Esophagus muscularis mucosa (tissue), 4 donors: ENCODE measurements at regions not wholly inside any gene's neighbourhood (a gene's known extent, or its start where the extent isn't known, plus 50 kb on each side); places are given as distances from the start of the nearest gene placed in this dataset.

Experiments used
- DNase-seq: peaks from one replicate; pipeline ENCODE4 v3.0.0-alpha.2; 2017; ENCODE audit errors: extremely low spot score
- H3K27ac ChIP-seq, 4 donors: fragments of 200-600 bp; sonication (generic); replicated peaks in 1 of 4; 1 replicate in 3 of 4; 2 replicates in 1 of 4; pipeline ENCODE4 v1.5.1; 2016 to 2019; ENCODE audit warnings: mild to moderate bottlenecking in 1 of 4
- H3K27me3 ChIP-seq, 4 donors: fragments of 200-600 bp; sonication (generic); one replicate each; pipeline versions ENCODE4 v1.5.1 to v1.6.0; 2016 to 2019
- H3K36me3 ChIP-seq, 4 donors: fragments of 200-600 bp; sonication (generic); one replicate each; pipeline ENCODE4 v1.5.1; 2016 to 2019
- H3K4me1 ChIP-seq, 4 donors: fragments of 200-600 bp; sonication (generic); one replicate each; pipeline ENCODE4 v1.5.1; 2016 to 2019
- H3K4me3 ChIP-seq, 4 donors: fragments of 200-600 bp; sonication (generic); 1 replicate in 2 of 4; 2 replicates in 2 of 4; pipeline ENCODE4 v1.5.1; 2016 to 2019; ENCODE audit warnings: mild to moderate bottlenecking in 4 of 4, moderate library complexity in 1 of 4
- H3K9me3 ChIP-seq, 4 donors: fragments of 200-600 bp; sonication (generic); 1 replicate in 3 of 4; 2 replicates in 1 of 4; pipeline ENCODE4 v1.5.1; 2016 to 2019
- EP300 ChIP-seq: sonication (generic); formaldehyde crosslinking; IDR thresholded peaks from one replicate; pipeline ENCODE4 v1.6.1; 2017; ENCODE audit warnings: antibody characterized with exemption
- POLR2A ChIP-seq: fragments of 450-650 bp; IDR thresholded peaks from one replicate; pipeline ENCODE4 v1.6.1; 2017; ENCODE audit warnings: antibody characterized with exemption, moderate library complexity, mild to moderate bottlenecking, low read depth
- POLR2AphosphoS5 ChIP-seq, 2 donors: sonication (generic); formaldehyde crosslinking; IDR thresholded peaks; one replicate each; pipeline ENCODE4 v1.6.1; 2017; ENCODE audit warnings: antibody characterized with exemption in 2 of 2
- WGBS: methylation state at CpG from one replicate; pipeline ENCODE4 v1.1.5; 2018; 5-methylcytosine and 5-hydroxymethylcytosine counted together
- intact Hi-C: fragments of 100-400 bp; cut with DNase I; formaldehyde crosslinking; loops from one replicate; pipeline ENCODE4 v1.15.1; 2023
- TF ChIP-seq, protein P1 (sequence below), 3 experiments: fragments of 200-600 bp in 2 of 3; fragments of 450-650 bp in 1 of 3; sonication (generic) in 2 of 3; IDR thresholded peaks; one replicate each; pipeline ENCODE4 v1.5.1; 2017 to 2019; ENCODE audit warnings: antibody characterized with exemption in 3 of 3, mild to moderate bottlenecking in 2 of 3, moderate library complexity in 1 of 3

DNA sequence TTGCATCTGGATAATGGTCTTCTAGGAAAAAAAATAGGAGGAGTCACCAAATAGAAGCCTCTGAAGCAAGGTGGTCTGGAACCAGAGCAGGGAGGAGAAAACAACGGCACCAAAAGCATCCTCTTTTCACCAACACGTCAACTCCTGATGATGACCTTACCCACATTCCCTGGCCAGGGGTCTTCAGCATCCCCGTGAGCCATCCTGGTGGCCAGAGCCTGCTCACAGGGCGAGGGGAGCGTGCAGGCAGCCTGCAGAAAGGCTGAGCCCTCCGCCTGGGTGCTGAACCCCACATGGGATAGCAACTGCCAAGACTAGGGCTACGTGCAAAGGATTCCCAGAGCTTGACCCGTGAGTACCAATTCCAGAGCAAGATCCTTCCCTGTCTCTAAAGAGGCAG lies 191.0 kb downstream of the NDUFA10 start:
- intact Hi-C loops = no loop called here
- 98% methylated on average over 8 of the region's 8 CpGs for WGBS
- DNase-seq = no peak
- Histone ChIP-seq H3K4me3 (no peak overlapping the region), H3K9me3 (peaks cover 0 to 5% (median 0%) of the 10 kb centered on the region in 4 donors), H3K36me3 (no peaks in the 10 kb centered on the region), H3K4me1 (peaks cover 4 to 23% (median 20%) of the 10 kb centered on the region in 4 donors), H3K27me3 (no peaks in the 10 kb centered on the region), H3K27ac (no peak overlapping the region)
- TF ChIP-seq POLR2A (no peak), POLR2AphosphoS5 (IDR thresholded peaks at IDR 0.05) (no peak), EP300 (no peak)
- TF ChIP-seq, protein P1, sequence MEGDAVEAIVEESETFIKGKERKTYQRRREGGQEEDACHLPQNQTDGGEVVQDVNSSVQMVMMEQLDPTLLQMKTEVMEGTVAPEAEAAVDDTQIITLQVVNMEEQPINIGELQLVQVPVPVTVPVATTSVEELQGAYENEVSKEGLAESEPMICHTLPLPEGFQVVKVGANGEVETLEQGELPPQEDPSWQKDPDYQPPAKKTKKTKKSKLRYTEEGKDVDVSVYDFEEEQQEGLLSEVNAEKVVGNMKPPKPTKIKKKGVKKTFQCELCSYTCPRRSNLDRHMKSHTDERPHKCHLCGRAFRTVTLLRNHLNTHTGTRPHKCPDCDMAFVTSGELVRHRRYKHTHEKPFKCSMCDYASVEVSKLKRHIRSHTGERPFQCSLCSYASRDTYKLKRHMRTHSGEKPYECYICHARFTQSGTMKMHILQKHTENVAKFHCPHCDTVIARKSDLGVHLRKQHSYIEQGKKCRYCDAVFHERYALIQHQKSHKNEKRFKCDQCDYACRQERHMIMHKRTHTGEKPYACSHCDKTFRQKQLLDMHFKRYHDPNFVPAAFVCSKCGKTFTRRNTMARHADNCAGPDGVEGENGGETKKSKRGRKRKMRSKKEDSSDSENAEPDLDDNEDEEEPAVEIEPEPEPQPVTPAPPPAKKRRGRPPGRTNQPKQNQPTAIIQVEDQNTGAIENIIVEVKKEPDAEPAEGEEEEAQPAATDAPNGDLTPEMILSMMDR (IDR thresholded peaks at IDR 0.05) = no peak

DNA sequence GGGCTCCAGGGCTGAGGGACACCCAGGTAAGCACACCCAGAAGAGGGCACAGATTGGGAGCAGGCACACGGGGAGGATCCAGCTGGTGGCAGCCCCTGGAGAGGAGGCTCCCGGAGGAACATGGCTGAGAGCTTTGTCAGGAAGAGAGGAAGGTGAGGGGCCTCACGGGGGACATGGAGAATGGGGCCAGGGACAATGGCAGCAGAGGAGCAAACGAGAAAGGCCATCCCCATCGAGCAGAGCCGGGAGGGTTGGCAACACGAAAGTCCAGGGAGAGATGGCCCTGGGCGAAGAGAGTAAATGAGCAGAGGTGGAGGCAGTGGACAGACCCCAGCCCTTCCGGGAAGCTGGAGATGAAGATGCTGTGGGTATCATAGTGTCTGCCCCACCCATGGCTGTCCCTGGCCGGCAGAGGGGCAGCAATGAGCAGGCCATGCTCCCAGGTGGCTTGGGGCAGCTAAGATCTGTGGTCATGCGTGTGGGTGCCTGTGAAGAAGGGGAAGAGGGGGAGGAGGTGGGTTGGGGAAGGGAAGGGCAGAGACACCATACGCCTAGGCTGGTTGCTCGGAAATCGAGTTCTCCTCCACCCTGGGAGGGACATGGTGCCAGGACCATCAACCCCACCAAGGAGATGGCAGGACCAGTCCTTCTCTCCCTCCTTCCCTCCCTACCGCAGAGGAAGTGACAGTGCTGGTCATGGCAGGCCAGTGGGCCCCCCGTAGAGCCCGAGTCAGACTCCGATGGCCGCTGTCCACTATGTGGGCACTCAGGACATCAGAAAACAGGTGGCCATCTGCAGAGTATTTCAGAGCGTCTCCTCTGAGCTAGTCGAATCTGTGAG lies 191.7 kb downstream of the NDUFA10 start:
- 85% methylated on average over 19 of the region's 21 CpGs for WGBS
- no peak for TF ChIP-seq EP300
- no peak for TF ChIP-seq POLR2A
- TF ChIP-seq, protein P1 (IDR thresholded peaks at IDR 0.05) = no peak
- no peak for TF ChIP-seq POLR2AphosphoS5 (IDR thresholded peaks at IDR 0.05)
- DNase-seq = no peak

DNA sequence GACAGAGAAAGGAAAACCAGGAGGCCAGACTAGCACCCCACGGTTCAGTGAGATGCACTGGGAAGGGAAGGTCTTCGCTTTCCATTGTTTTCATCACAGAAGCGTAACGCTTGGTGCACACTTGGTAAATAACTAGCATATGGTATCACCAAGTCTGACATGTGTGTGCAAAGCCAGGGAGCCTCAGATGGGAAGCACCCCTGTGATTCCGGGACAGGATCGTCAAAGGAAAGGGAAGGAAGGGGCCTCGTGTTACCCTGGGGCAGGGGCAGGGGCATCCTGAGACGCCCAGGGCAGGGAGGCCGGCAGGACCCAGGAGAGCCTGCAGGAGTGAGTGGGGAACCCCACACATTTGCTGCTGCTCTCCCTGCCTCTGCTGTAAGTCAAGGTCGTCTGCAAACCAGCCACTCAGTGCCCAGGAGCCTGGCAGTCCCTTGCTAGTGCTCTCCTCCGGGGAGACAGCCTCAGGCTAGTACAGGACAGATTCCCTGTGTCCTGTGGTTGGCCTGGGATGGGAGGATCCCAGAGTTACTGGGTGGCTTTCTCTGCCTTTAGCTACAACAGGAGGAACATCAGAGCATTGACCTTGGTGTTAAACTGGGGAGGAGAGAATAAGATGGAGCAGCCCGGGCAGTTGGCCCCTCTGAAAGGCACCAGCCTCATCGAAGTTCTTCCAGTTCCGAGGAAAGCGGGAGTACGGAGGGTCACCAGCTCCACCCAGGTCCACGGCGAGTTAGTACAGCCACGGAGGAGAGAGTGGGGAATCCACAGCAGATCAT lies 192.5 kb downstream of the NDUFA10 start:
- no peak for TF ChIP-seq POLR2A
- TF ChIP-seq EP300 = no peak
- no peak for TF ChIP-seq POLR2AphosphoS5 (IDR thresholded peaks at IDR 0.05)
- TF ChIP-seq, protein P1 (IDR thresholded peaks at IDR 0.05) = no peak
- Histone ChIP-seq H3K4me1 (peaks cover 4 to 37% (median 29%) of the 10 kb centered on the region in 4 donors), H3K9me3 (peaks cover 0 to 5% (median 0%) of the 10 kb centered on the region in 4 donors), H3K36me3 (no peaks in the 10 kb centered on the region), H3K27ac (no peak overlapping the region), H3K27me3 (no peaks in the 10 kb centered on the region), H3K4me3 (no peak overlapping the region)
- WGBS = 90% methylated on average over 19 of the region's 19 CpGs
- peak; percentile 82 for DNase-seq
- intact Hi-C loops = no loop called here

More for the DNA sequence above, 191.7 kb downstream of the NDUFA10 start:
- H3K27ac ChIP-seq = no peak overlapping the region
- peaks cover 0 to 5% (median 0%) of the 10 kb centered on the region in 4 donors for H3K9me3 ChIP-seq
- intact Hi-C loops = no loop called here
- no peak overlapping the region for H3K4me3 ChIP-seq
- H3K36me3 ChIP-seq = no peaks in the 10 kb centered on the region
- H3K27me3 ChIP-seq = no peaks in the 10 kb centered on the region
- peaks cover 4 to 29% (median 22%) of the 10 kb centered on the region in 4 donors for H3K4me1 ChIP-seq

DNA sequence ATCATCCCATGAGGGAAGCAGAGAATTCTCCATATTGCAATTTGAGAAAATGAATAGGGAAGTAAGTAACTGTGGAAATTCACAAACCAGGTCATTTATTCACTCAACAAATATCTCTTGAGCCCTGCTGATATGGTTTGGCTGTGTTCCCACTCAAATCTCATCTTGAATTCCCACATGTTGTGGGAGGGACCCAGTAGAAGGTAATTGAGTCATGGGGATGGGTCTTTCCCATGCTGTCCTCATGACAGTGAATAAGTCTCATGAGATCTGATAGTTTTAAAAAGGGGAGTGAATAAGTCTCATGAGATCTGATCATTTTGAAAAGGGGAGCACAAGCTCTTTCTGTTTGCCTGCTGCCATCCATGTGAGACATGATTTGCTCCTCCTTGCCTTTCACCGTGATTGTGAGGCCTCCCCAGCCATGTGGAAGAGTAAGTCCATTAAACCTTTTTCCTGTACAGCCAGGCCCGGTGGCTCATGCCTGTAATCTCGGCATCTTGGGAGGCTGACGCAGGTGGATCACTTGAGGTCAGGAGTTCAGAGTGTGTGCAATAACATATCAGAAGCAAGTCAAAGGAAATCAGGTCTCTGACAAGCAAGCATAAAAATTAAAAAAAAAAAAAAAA lies 193.2 kb downstream of the NDUFA10 start:
- intact Hi-C loops = no loop called here
- peak; percentile 74 for DNase-seq
- Histone ChIP-seq H3K27me3 (no peaks in the 10 kb centered on the region), H3K4me3 (no peak overlapping the region), H3K36me3 (no peaks in the 10 kb centered on the region), H3K9me3 (peaks cover 0 to 5% (median 0%) of the 10 kb centered on the region in 4 donors), H3K27ac (no peak overlapping the region), H3K4me1 (peaks cover 4 to 44% (median 36%) of the 10 kb centered on the region in 4 donors)
- 96% methylated on average over 4 of the region's 4 CpGs for WGBS
- TF ChIP-seq EP300 (no peak), POLR2A (no peak), POLR2AphosphoS5 (IDR thresholded peaks at IDR 0.05) (no peak)
- TF ChIP-seq, protein P1 (IDR thresholded peaks at IDR 0.05) = no peak
